Lower leg skin (tissue), 4 donors: ENCODE measurements at regions not wholly inside any gene's neighbourhood (a gene's known extent, or its start where the extent isn't known, plus 50 kb on each side); places are given as distances from the start of the nearest gene placed in this dataset.

Source experiments
- DNase-seq, 2 donors: peaks; one replicate each; pipeline ENCODE4 v3.0.0-alpha.2; 2019; ENCODE audit warnings: low spot score in 2 of 2
- H3K4me3 ChIP-seq: fragments of 200-600 bp; sonication (generic); 2 replicates; pipeline ENCODE4 v1.5.1; 2017; ENCODE audit warnings: mild to moderate bottlenecking, low read depth; ENCODE audit not compliant: poor library complexity, severe bottlenecking
- CTCF ChIP-seq, 3 donors: fragments of 450-650 bp; IDR thresholded peaks; one replicate each; pipeline ENCODE4 v1.5.1; 2016; ENCODE audit warnings: antibody characterized with exemption in 3 of 3, mild to moderate bottlenecking in 3 of 3, moderate library complexity in 2 of 3
- POLR2A ChIP-seq, 2 donors: fragments of 450-650 bp; IDR thresholded peaks; one replicate each; pipeline ENCODE4 v1.6.1; 2016 to 2017; ENCODE audit warnings: antibody characterized with exemption in 2 of 2, mild to moderate bottlenecking in 1 of 2, moderate library complexity in 1 of 2
- WGBS, 2 donors: methylation state at CpG; one replicate each; pipeline ENCODE4 v1.1.5; 2018; 5-methylcytosine and 5-hydroxymethylcytosine counted together
- intact Hi-C: fragments of 100-400 bp; cut with DNase I; formaldehyde crosslinking; loops from one replicate; pipeline ENCODE4 v1.15.0; 2023; ENCODE audit warnings: low total_unique reads

GRCh38 chr9:89739511-89739910 lies 134.7 kb downstream of the GADD45G start:
- intact Hi-C loops, result no loop called here
- 83 to 87% methylated on average over 4 of the region's 4 CpGs for WGBS, 2 donors
- DNase-seq, result no peak
- TF ChIP-seq CTCF (IDR thresholded peaks at IDR 0.05), result no peak
- TF ChIP-seq POLR2A (IDR thresholded peaks at IDR 0.05), result no peak
- H3K4me3 ChIP-seq, result no peak overlapping the region

- no peak for TF ChIP-seq POLR2A (IDR thresholded peaks at IDR 0.05)
- TF ChIP-seq CTCF (IDR thresholded peaks at IDR 0.05), result no peak
- 88 to 91% methylated on average over 9 of the region's 9 CpGs for WGBS, 2 donors
- intact Hi-C loops, result no loop called here
- H3K4me3 ChIP-seq, result no peak overlapping the region
- DNase-seq, result no peak
Observed at GRCh38 chr9:89739916-89740315, 135.1 kb downstream of the GADD45G start.

- H3K4me3 ChIP-seq, result no peak overlapping the region
- intact Hi-C loops, result no loop called here
- 84 to 85% methylated on average over 8 of the region's 8 CpGs for WGBS, 2 donors
- no peak for DNase-seq
- no peak for TF ChIP-seq POLR2A (IDR thresholded peaks at IDR 0.05)
- TF ChIP-seq CTCF (IDR thresholded peaks at IDR 0.05), result no peak
Observed at GRCh38 chr9:89740722-89741121, 135.9 kb downstream of the GADD45G start.

- WGBS, 2 donors, result 52 to 68% methylated on average over 6 of the region's 6 CpGs
- intact Hi-C loops, result no loop called here
- no peak for DNase-seq
- no peak for TF ChIP-seq CTCF (IDR thresholded peaks at IDR 0.05)
- TF ChIP-seq POLR2A (IDR thresholded peaks at IDR 0.05), result no peak
- no peak overlapping the region for H3K4me3 ChIP-seq
Observed at GRCh38 chr9:89742660-89743059, 137.8 kb downstream of the GADD45G start.

- intact Hi-C loops, result no loop called here
- TF ChIP-seq POLR2A (IDR thresholded peaks at IDR 0.05), result no peak
- TF ChIP-seq CTCF (IDR thresholded peaks at IDR 0.05), result no peak
- no peak overlapping the region for H3K4me3 ChIP-seq
- WGBS, 2 donors, result 55 to 63% methylated on average over 5 of the region's 5 CpGs
- no peak for DNase-seq
Observed at GRCh38 chr9:89743216-89743572, 138.4 kb downstream of the GADD45G start.

- intact Hi-C loops, result no loop called here
- no peak for DNase-seq
- TF ChIP-seq POLR2A (IDR thresholded peaks at IDR 0.05) (no peak), CTCF (IDR thresholded peaks at IDR 0.05) (no peak)
- H3K4me3 ChIP-seq, result no peak overlapping the region
- 66 to 79% methylated on average over 8 of the region's 8 CpGs for WGBS, 2 donors
Observed at GRCh38 chr9:89743573-89744254, 138.9 kb downstream of the GADD45G start.
